K562 (cell line): ENCODE measurements at regions not wholly inside any gene's neighbourhood (a gene's known extent, or its start where the extent isn't known, plus 50 kb on each side); places are given as distances from the start of the nearest gene placed in this dataset.

ENCODE experiments used
- HMGXB4 ChIP-seq: sonication (generic); formaldehyde crosslinking; IDR thresholded peaks from 2 replicates; pipeline ENCODE4 v1.8.1; 2023; ENCODE audit warnings: mild to moderate bottlenecking, missing genetic modification reagents
- TF ChIP-seq, protein P1 (sequence below): fragments of 250-450 bp; sonication (Bioruptor Pico); IDR thresholded peaks from 2 replicates; pipeline ENCODE4 v1.4.0; 2020

DNA sequence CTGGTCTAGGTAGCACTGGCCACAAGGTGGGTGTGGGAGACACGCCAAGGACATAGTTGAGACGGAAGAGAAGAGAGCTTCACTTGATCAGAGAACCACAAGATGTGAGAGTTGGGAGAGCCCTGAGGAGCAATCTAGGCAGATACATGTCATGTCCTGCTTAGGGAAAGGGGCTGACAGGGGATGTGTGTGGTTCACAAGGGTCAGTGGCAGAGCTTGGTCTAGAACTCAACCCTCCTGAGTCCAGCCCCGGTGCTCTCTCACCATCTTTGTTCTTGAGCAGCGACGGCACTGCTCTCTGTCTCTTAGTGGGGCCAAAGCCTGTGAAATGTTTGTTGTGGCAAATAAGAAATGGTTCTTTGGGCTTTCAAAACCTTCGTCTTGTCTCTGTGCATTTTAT, 243.5 kb upstream of the ROPN1 start (continued):
- TF ChIP-seq, protein P1, sequence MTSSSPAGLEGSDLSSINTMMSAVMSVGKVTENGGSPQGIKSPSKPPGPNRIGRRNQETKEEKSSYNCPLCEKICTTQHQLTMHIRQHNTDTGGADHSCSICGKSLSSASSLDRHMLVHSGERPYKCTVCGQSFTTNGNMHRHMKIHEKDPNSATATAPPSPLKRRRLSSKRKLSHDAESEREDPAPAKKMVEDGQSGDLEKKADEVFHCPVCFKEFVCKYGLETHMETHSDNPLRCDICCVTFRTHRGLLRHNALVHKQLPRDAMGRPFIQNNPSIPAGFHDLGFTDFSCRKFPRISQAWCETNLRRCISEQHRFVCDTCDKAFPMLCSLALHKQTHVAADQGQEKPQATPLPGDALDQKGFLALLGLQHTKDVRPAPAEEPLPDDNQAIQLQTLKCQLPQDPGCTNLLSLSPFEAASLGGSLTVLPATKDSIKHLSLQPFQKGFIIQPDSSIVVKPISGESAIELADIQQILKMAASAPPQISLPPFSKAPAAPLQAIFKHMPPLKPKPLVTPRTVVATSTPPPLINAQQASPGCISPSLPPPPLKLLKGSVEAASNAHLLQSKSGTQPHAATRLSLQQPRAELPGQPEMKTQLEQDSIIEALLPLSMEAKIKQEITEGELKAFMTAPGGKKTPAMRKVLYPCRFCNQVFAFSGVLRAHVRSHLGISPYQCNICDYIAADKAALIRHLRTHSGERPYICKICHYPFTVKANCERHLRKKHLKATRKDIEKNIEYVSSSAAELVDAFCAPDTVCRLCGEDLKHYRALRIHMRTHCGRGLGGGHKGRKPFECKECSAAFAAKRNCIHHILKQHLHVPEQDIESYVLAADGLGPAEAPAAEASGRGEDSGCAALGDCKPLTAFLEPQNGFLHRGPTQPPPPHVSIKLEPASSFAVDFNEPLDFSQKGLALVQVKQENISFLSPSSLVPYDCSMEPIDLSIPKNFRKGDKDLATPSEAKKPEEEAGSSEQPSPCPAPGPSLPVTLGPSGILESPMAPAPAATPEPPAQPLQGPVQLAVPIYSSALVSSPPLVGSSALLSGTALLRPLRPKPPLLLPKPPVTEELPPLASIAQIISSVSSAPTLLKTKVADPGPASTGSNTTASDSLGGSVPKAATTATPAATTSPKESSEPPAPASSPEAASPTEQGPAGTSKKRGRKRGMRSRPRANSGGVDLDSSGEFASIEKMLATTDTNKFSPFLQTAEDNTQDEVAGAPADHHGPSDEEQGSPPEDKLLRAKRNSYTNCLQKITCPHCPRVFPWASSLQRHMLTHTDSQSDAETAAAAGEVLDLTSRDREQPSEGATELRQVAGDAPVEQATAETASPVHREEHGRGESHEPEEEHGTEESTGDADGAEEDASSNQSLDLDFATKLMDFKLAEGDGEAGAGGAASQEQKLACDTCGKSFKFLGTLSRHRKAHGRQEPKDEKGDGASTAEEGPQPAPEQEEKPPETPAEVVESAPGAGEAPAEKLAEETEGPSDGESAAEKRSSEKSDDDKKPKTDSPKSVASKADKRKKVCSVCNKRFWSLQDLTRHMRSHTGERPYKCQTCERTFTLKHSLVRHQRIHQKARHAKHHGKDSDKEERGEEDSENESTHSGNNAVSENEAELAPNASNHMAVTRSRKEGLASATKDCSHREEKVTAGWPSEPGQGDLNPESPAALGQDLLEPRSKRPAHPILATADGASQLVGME (CRISPR knock-in tag), result no peak
- TF ChIP-seq HMGXB4 (CRISPR knock-in tag), result no peak
- TF ChIP-seq, all 486 proteins: peak for 0
